BE2C (cell line): ENCODE measurements at regions not wholly inside any gene's neighbourhood (a gene's known extent, or its start where the extent isn't known, plus 50 kb on each side); places are given as distances from the start of the nearest gene placed in this dataset.

Experiments used
- DNase-seq: peaks from one replicate; pipeline ENCODE4 v3.0.0-alpha.2; 2020
- H3K27me3 ChIP-seq: fragments of 250-450 bp; sonication (Bioruptor Pico); 2 replicates; pipeline ENCODE4 v1.5.1; 2020; ENCODE audit warnings: mild to moderate bottlenecking
- H3K36me3 ChIP-seq: fragments of 250-450 bp; sonication (Bioruptor Pico); 2 replicates; pipeline ENCODE4 v1.5.1; 2020; ENCODE audit warnings: mild to moderate bottlenecking
- H3K4me1 ChIP-seq: fragments of 250-450 bp; sonication (Bioruptor Pico); 2 replicates; pipeline ENCODE4 v1.5.1; 2020
- H3K4me3 ChIP-seq: 2 replicates; pipeline ENCODE4 v1.5.1; 2011; ENCODE audit warnings: low read depth, low read length
- H3K9me3 ChIP-seq: fragments of 250-450 bp; sonication (Bioruptor Pico); 2 replicates; pipeline ENCODE4 v1.5.1; 2020
- TF ChIP-seq, protein P1 (sequence below): IDR thresholded peaks from 2 replicates; pipeline ENCODE4 v1.5.1; 2012; ENCODE audit warnings: mild to moderate bottlenecking, low read depth, low read length

DNA sequence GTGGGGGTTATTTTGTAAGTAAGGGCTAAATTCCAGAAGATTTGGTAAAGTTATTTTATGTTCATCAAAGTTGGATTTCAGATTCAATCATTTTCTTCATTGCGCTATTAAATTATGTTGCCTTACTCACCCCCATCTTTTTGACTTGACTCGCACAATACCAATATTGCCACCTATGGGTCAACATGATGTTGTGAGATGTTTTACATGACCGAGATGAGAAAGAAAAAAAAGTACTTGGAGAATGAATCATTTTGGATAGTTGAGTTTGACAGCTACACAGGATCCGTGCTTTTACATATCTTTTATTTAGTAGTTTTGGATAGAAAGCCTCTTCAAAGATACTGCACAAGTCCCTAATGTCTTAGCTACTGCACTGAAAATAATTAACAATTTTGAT is 224.2 kb upstream of the EMCN start:
- TF ChIP-seq, protein P1, sequence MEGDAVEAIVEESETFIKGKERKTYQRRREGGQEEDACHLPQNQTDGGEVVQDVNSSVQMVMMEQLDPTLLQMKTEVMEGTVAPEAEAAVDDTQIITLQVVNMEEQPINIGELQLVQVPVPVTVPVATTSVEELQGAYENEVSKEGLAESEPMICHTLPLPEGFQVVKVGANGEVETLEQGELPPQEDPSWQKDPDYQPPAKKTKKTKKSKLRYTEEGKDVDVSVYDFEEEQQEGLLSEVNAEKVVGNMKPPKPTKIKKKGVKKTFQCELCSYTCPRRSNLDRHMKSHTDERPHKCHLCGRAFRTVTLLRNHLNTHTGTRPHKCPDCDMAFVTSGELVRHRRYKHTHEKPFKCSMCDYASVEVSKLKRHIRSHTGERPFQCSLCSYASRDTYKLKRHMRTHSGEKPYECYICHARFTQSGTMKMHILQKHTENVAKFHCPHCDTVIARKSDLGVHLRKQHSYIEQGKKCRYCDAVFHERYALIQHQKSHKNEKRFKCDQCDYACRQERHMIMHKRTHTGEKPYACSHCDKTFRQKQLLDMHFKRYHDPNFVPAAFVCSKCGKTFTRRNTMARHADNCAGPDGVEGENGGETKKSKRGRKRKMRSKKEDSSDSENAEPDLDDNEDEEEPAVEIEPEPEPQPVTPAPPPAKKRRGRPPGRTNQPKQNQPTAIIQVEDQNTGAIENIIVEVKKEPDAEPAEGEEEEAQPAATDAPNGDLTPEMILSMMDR = peak; percentile 60
- H3K4me3 ChIP-seq = no peak overlapping the region
- H3K9me3 ChIP-seq = no peaks in the 10 kb centered on the region
- H3K36me3 ChIP-seq = no peaks in the 10 kb centered on the region
- no peaks in the 10 kb centered on the region for H3K4me1 ChIP-seq
- DNase-seq = no peak
- H3K27me3 ChIP-seq = no peaks in the 10 kb centered on the region

DNA sequence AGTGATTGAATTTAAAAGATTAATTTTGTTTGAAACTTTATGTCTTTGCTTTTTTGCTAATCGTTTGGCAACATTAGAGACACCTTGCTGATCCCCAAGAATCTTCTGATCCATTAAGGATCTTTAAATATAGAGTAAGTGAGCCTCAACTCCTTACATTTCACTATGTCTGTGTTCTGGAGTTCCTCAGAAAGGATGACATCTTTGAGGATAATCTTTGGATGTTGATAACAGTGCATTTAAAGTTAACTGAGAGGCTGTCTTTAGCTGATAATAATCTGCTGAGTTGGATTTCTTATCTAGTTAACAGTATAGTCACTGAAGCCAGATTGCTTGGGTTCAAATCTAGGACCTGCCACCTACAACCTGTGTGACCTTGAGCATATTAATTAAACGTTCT is 221.6 kb upstream of the EMCN start:
- Histone ChIP-seq H3K36me3 (no peaks in the 10 kb centered on the region), H3K27me3 (no peaks in the 10 kb centered on the region), H3K9me3 (no peaks in the 10 kb centered on the region), H3K4me3 (no peak overlapping the region), H3K4me1 (no peaks in the 10 kb centered on the region)
- TF ChIP-seq, protein P1 = no peak
- no peak for DNase-seq

DNA sequence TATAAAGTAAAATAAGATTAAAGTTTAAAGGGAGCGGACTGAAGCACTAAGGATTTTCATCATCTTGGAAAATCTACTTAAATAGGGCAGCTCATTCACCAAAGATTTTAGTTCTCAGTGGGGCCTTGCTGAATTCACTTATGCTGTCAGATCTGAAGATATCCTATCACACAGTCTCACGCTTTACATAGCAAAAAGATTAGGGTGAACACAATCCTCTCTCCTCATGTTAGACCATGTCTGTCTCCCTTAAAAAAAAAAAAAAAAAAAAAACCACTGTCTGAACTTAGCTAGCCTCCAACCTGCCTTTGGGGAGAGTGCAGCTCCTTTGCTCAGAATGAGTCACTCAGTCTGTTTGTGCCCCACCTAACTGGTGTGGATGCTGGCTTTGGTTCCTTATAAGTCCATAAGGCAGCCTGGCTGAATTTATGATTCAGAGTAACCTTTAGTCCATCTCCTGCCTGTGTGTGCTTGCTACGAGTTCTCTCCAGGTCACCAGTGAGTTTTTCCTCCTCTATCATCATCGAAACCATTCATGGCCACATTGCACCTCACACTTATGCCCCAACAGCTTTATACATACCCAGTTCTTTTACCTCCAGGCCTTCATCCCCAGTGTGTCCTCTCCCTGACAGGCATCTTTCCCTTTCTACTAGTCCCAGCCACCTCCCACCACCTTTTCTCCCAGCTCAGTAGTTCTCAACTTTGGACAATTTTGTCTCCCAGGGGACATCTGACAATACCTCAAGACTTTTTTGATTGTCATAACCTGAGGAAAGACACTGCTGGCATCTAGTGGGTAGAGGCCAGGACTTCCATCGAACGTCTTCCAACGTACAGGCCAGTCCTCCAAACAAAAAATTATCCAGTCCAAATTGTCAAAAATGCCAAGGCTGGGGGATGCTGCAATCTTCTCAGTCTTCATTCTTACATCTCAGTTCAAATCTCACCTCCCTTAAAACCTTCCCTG is 220.7 kb upstream of the EMCN start:
- Histone ChIP-seq H3K4me1 (no peaks in the 10 kb centered on the region), H3K9me3 (no peaks in the 10 kb centered on the region), H3K4me3 (no peak overlapping the region), H3K36me3 (no peaks in the 10 kb centered on the region), H3K27me3 (no peaks in the 10 kb centered on the region)
- peak; percentile 17 for DNase-seq
- TF ChIP-seq, protein P1 = no peak

DNA sequence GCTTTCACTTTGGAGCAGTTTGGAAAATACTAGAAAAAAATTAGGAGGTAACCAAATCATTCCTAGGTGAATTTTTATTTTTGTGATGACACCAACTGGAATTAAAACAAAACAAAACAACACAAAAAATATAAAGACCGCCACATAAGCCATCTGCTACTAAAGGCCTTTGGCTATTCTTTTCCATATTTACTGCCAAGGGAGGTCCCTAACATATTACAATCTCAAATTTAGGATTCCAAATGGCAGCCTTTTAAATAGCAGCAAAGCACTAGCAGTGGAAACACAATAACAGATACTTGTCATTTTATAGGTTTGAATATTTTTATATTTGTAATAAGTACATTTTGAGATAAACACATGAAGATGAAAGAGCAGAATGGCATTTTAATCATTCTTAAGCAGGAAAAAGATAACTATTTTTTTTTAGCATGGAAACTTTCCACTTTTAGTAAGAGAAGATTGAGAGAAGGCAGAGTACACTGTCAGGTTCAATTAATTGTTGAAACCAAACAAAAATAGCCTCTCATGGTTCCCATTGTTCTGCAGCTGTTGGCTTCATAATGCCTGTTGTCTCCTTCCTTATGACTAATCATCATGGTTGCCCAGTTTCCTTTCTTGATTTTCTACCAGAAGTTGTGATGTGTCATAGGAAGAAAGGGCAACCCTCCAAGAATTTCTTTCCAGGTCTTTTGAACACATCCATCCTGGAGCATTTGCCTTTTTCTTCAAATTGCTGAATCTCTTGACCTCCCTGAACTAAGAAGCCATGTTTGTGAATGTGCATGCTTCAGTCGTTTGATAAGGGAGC is 219.0 kb upstream of the EMCN start:
- Histone ChIP-seq H3K4me1 (no peaks in the 10 kb centered on the region), H3K36me3 (no peaks in the 10 kb centered on the region), H3K27me3 (no peaks in the 10 kb centered on the region), H3K9me3 (no peaks in the 10 kb centered on the region), H3K4me3 (no peak overlapping the region)
- TF ChIP-seq, protein P1 = no peak
- no peak for DNase-seq

DNA sequence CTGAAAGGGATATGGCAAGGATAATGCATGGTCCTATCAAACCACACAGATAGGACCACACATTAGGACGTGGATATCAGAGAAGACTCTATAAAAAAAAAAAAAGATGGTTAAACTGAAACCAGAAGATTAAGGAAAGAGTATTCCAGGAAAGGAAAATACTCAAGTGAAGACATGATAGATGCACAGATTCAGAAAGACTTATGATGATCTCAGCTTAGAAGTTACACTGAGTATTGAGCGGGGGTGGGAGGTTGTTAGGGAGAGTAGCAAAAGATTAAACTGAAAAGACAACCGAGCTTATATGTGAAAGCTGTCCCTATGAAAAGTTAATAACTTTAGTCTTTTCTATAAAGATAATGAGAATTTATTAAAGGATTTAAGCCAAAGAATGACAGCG is 211.0 kb upstream of the EMCN start:
- H3K27me3 ChIP-seq = no peaks in the 10 kb centered on the region
- no peaks in the 10 kb centered on the region for H3K36me3 ChIP-seq
- TF ChIP-seq, protein P1 = no peak
- no peaks in the 10 kb centered on the region for H3K9me3 ChIP-seq
- peaks cover 3% of the 10 kb centered on the region; the same call in 1 of the 2 replicates for H3K4me1 ChIP-seq
- H3K4me3 ChIP-seq = no peak overlapping the region
- no peak for DNase-seq
